Transverse colon (tissue), 4 donors: ENCODE measurements at regions not wholly inside any gene's neighbourhood (a gene's known extent, or its start where the extent isn't known, plus 50 kb on each side); places are given as distances from the start of the nearest gene placed in this dataset.

Experiments
- DNase-seq: peaks from one replicate; pipeline ENCODE4 v3.0.0-alpha.2; 2019
- H3K27ac ChIP-seq, 4 donors: fragments of 200-600 bp; sonication (generic); 2 replicates each; pipeline ENCODE4 v1.5.1; 2016 to 2018; ENCODE audit warnings: inconsistent platforms in 4 of 4
- H3K27me3 ChIP-seq: fragments of 200-600 bp; sonication (generic); 2 replicates; pipeline ENCODE4 v1.5.1; 2017; ENCODE audit warnings: inconsistent platforms
- H3K36me3 ChIP-seq, 4 donors: fragments of 200-600 bp; sonication (generic); 2 replicates each; pipeline ENCODE4 v1.5.1; 2017 to 2019; ENCODE audit warnings: inconsistent platforms in 4 of 4
- H3K4me1 ChIP-seq, 4 donors: fragments of 200-600 bp; sonication (generic); 2 replicates each; pipeline ENCODE4 v1.5.1; 2017 to 2020; ENCODE audit warnings: inconsistent platforms in 4 of 4
- H3K4me3 ChIP-seq, 4 donors: fragments of 200-600 bp; sonication (generic); 1 replicate in 1 of 4; 2 replicates in 3 of 4; pipeline versions ENCODE4 v1.5.1 to v1.6.1; 2017 to 2019; ENCODE audit warnings: inconsistent platforms in 4 of 4
- H3K9me3 ChIP-seq, 2 donors: fragments of 200-600 bp; sonication (generic); 2 replicates each; pipeline ENCODE4 v1.5.1; 2017 to 2019; ENCODE audit warnings: inconsistent platforms in 2 of 2
- EP300 ChIP-seq: sonication (generic); formaldehyde crosslinking; IDR thresholded peaks from one replicate; pipeline ENCODE4 v1.6.1; 2017; ENCODE audit warnings: antibody characterized with exemption, low read depth
- POLR2A ChIP-seq: fragments of 450-650 bp; IDR thresholded peaks from one replicate; pipeline ENCODE4 v1.6.1; 2016; ENCODE audit warnings: antibody characterized with exemption, mild to moderate bottlenecking, moderate library complexity
- POLR2AphosphoS5 ChIP-seq, 3 donors: sonication (generic); formaldehyde crosslinking; IDR thresholded peaks; one replicate each; pipeline ENCODE4 v1.6.1; 2016; ENCODE audit warnings: antibody characterized with exemption in 3 of 3
- WGBS, 2 donors: methylation state at CpG; one replicate each; pipeline ENCODE4 v1.1.5; 2018; ENCODE audit warnings: low coverage in 1 of 2; 5-methylcytosine and 5-hydroxymethylcytosine counted together
- in situ Hi-C, 4 donors: fragments of 200-750 bp; cut with MboI; loops; one replicate each; pipeline versions ENCODE4 v1.15.0 to v1.15.1; 2017; ENCODE audit warnings: low sequenced_read_pairs in 3 of 4, low pct_ligation_motif_present in 1 of 4, low pct_unique_long_range_greater_than_20kb in 1 of 4
- intact Hi-C: fragments of 100-400 bp; cut with DNase I; formaldehyde crosslinking; loops from one replicate; pipeline ENCODE4 v1.15.1; 2023; ENCODE audit warnings: low total_unique reads
- TF ChIP-seq, protein P1 (sequence below), 5 experiments: fragments of 200-600 bp in 3 of 5; fragments of 450-650 bp in 2 of 5; sonication (generic) in 3 of 5; IDR thresholded peaks; 1 replicate in 2 of 5; 2 replicates in 3 of 5; pipeline ENCODE4 v1.5.1; 2016 to 2017; ENCODE audit warnings: antibody characterized with exemption in 5 of 5, inconsistent platforms in 3 of 5, mild to moderate bottlenecking in 2 of 5, moderate library complexity in 1 of 5

DNA sequence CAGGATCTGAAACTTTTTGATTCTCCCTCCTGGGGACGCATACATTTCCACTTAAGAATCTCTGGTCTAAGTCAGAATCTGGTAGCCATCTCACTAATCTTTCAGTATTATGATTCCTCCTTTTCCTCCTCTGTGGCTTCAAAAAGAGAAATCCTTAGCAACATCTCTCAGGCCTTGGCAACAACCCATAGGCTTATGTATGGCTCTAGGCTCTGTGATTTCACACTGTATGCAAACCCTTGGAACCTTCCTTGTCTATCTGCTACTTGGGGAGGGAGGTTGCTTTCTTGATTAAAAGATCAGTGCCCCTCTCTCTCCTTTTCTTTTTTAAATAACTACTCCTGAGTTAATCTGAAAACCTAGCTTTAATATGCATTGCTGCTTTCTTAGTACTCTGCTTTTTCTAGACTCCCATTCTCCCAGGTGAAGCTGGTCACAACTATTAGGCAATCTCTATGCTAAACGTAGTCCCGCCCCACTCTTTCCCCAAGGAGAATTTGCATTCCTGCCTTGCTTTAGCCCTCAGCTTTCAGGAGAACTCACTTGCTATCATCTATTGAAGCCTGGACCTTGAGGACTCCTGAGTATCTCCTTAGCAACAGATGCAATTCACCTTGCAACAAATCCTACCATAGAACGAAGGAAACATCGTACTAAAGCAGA, 72.2 kb upstream of the L3MBTL4 start:
- Histone ChIP-seq H3K4me3 (no peak overlapping the region), H3K27me3 (no peaks in the 10 kb centered on the region), H3K27ac (no peak overlapping the region), H3K9me3 (no peaks in the 10 kb centered on the region), H3K4me1 (no peaks in the 10 kb centered on the region), H3K36me3 (no peaks in the 10 kb centered on the region)
- intact Hi-C loops (no loop called here), in situ Hi-C loops (loop anchor here in 1 of 4 donors (25.0 kb wide), 1 partner anchor 600 kb away; the partner anchor contains the start of gene TMEM200C)
- no peak for TF ChIP-seq POLR2AphosphoS5 (IDR thresholded peaks at IDR 0.05)
- no peak for TF ChIP-seq POLR2A
- TF ChIP-seq, protein P1, sequence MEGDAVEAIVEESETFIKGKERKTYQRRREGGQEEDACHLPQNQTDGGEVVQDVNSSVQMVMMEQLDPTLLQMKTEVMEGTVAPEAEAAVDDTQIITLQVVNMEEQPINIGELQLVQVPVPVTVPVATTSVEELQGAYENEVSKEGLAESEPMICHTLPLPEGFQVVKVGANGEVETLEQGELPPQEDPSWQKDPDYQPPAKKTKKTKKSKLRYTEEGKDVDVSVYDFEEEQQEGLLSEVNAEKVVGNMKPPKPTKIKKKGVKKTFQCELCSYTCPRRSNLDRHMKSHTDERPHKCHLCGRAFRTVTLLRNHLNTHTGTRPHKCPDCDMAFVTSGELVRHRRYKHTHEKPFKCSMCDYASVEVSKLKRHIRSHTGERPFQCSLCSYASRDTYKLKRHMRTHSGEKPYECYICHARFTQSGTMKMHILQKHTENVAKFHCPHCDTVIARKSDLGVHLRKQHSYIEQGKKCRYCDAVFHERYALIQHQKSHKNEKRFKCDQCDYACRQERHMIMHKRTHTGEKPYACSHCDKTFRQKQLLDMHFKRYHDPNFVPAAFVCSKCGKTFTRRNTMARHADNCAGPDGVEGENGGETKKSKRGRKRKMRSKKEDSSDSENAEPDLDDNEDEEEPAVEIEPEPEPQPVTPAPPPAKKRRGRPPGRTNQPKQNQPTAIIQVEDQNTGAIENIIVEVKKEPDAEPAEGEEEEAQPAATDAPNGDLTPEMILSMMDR (IDR thresholded peaks at IDR 0.05): no peak
- no peak for TF ChIP-seq EP300
- DNase-seq: no peak
- 80 to 84% methylated on average over 4 to 5 of the region's 5 CpGs for WGBS, 2 donors

DNA sequence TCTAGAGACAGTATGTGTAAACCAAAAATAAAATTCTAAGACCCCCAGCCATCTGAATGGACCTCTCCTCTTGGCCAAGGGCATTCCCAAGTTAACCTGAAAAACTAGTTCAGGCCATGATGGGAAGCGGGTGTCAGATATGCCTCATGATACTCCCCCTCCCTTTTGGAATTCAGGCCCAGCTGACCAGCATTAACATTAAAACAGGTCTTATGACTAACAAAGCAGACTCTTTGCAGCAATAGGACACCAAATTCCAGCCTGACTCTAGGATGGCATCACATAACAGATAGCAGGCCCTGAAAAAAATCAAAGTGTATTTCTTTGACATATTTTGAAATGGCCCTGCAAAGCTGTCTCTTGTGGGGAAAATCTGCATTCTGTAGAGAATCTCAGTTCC, 73.3 kb upstream of the L3MBTL4 start:
- H3K4me1 ChIP-seq: no peaks in the 10 kb centered on the region
- H3K9me3 ChIP-seq: no peaks in the 10 kb centered on the region
- TF ChIP-seq POLR2AphosphoS5 (IDR thresholded peaks at IDR 0.05) (no peak), EP300 (no peak), POLR2A (no peak)
- TF ChIP-seq, protein P1 (IDR thresholded peaks at IDR 0.05): no peak
- no peak for DNase-seq
- no peak overlapping the region for H3K4me3 ChIP-seq
- H3K27ac ChIP-seq: no peak overlapping the region
- 83% methylated on average over 1 of the region's 1 CpG; no CpG with 5 or more reads in 1 of the 2 donors for WGBS, 2 donors
- in situ Hi-C loops (loop anchor here in 1 of 4 donors (25.0 kb wide), 1 partner anchor 601 kb away; the partner anchor contains the start of gene TMEM200C), intact Hi-C loops (no loop called here)
- H3K27me3 ChIP-seq: no peaks in the 10 kb centered on the region
- H3K36me3 ChIP-seq: no peaks in the 10 kb centered on the region

DNA sequence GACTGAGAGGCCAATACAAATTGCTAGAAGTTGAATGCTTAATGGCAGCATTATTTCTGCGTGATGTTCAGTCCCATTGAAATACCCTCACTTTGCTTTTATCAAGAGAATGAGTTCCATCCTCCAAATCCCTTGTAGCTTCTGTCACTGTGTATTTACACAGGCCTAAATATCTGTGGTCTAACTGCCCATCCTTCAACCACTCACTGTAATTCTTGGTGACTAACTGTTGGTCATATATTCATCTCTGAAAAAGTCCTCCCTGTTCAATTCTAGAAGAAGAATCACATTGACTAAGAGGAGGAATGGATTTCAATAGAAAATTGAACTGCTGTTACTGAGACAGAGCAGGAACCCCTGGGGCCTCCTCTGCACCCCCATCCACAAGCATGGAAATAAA, 74.2 kb upstream of the L3MBTL4 start:
- no peaks in the 10 kb centered on the region for H3K4me1 ChIP-seq
- in situ Hi-C loops: loop anchor here in 1 of 4 donors (25.0 kb wide), 1 partner anchor 602 kb away; the partner anchor contains the start of gene TMEM200C
- H3K27ac ChIP-seq: no peak overlapping the region
- no peaks in the 10 kb centered on the region for H3K9me3 ChIP-seq
- intact Hi-C loops: no loop called here
- 83 to 90% methylated on average over 1 of the region's 1 CpG for WGBS, 2 donors
- H3K36me3 ChIP-seq: no peaks in the 10 kb centered on the region
- no peak for DNase-seq
- no peaks in the 10 kb centered on the region for H3K27me3 ChIP-seq
- no peak overlapping the region for H3K4me3 ChIP-seq
- TF ChIP-seq EP300 (no peak), POLR2AphosphoS5 (IDR thresholded peaks at IDR 0.05) (no peak), POLR2A (no peak)
- TF ChIP-seq, protein P1 (IDR thresholded peaks at IDR 0.05): no peak

DNA sequence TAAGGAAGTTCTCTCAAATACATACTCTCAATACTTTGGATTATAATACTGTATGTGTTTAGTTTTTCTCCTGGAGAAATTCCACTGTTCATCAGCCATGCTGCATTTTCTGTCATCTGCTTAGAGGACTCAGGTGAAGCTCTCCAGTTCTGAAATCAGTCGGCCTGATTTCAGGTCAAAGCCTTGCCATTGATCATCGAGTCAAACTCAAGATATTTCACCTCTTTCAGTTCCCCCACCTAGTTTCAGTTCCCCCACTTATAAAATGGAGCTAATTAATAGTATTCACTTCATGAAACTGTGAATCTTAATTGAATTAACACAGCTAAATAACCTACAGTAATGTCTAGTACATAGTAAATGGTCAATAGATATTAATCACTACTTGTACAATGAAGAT, 75.3 kb upstream of the L3MBTL4 start:
- DNase-seq: no peak
- Histone ChIP-seq H3K36me3 (no peaks in the 10 kb centered on the region), H3K4me1 (no peaks in the 10 kb centered on the region), H3K27ac (no peak overlapping the region), H3K9me3 (no peaks in the 10 kb centered on the region), H3K4me3 (no peak overlapping the region), H3K27me3 (no peaks in the 10 kb centered on the region)
- 74 to 77% methylated on average over 2 of the region's 2 CpGs for WGBS, 2 donors
- in situ Hi-C loops: loop anchor here in 1 of 4 donors (25.0 kb wide), 1 partner anchor 603 kb away; the partner anchor contains the start of gene TMEM200C
- TF ChIP-seq POLR2AphosphoS5 (IDR thresholded peaks at IDR 0.05): no peak
- TF ChIP-seq EP300: no peak
- TF ChIP-seq, protein P1 (IDR thresholded peaks at IDR 0.05): no peak
- no peak for TF ChIP-seq POLR2A
- intact Hi-C loops: no loop called here
